Prostate gland (tissue), 2 donors: ENCODE measurements at regions not wholly inside any gene's neighbourhood (a gene's known extent, or its start where the extent isn't known, plus 50 kb on each side); places are given as distances from the start of the nearest gene placed in this dataset.

Experiments
- DNase-seq: peaks from one replicate; pipeline ENCODE4 v3.0.0-alpha.2; 2019; ENCODE audit warnings: low spot score
- H3K27ac ChIP-seq, 2 donors: fragments of 200-600 bp; sonication (generic); 2 replicates each; pipeline ENCODE4 v1.5.1; 2017 to 2019
- H3K27me3 ChIP-seq: fragments of 200-600 bp; sonication (generic); replicated peaks from 2 replicates; pipeline ENCODE4 v1.5.1; 2019; ENCODE audit not compliant: insufficient read depth
- H3K36me3 ChIP-seq, 2 donors: fragments of 200-600 bp; sonication (generic); 1 replicate in 1 of 2; 2 replicates in 1 of 2; pipeline versions ENCODE4 v1.5.1 to v1.8.1; 2017 to 2019
- H3K4me1 ChIP-seq: fragments of 200-600 bp; sonication (generic); replicated peaks from 2 replicates; pipeline ENCODE4 v1.5.1; 2019
- H3K4me3 ChIP-seq, 2 donors: fragments of 200-600 bp; sonication (generic); 2 replicates each; pipeline ENCODE4 v1.5.1; 2017 to 2019
- H3K9me3 ChIP-seq: fragments of 200-600 bp; sonication (generic); 2 replicates; pipeline ENCODE4 v1.5.1; 2017
- CTCF ChIP-seq, 4 experiments: fragments of 200-600 bp in 2 of 4; fragments of 450-650 bp in 2 of 4; sonication (generic) in 2 of 4; IDR thresholded peaks; 1 replicate in 3 of 4; 2 replicates in 1 of 4; pipeline ENCODE4 v1.5.1; 2016 to 2019; ENCODE audit warnings: antibody characterized with exemption in 4 of 4, mild to moderate bottlenecking in 2 of 4, moderate library complexity in 2 of 4
- POLR2A ChIP-seq: fragments of 450-650 bp; IDR thresholded peaks from one replicate; pipeline ENCODE4 v1.6.1; 2016; ENCODE audit warnings: antibody characterized with exemption, mild to moderate bottlenecking
- POLR2AphosphoS5 ChIP-seq: sonication (generic); formaldehyde crosslinking; IDR thresholded peaks from one replicate; pipeline ENCODE4 v1.6.1; 2017; ENCODE audit warnings: antibody characterized with exemption
- WGBS: methylation state at CpG from one replicate; pipeline ENCODE4 v1.1.5; 2018; 5-methylcytosine and 5-hydroxymethylcytosine counted together
- intact Hi-C: fragments of 100-400 bp; cut with DNase I; formaldehyde crosslinking; loops from one replicate; pipeline ENCODE4 v1.14.2; 2022

DNA sequence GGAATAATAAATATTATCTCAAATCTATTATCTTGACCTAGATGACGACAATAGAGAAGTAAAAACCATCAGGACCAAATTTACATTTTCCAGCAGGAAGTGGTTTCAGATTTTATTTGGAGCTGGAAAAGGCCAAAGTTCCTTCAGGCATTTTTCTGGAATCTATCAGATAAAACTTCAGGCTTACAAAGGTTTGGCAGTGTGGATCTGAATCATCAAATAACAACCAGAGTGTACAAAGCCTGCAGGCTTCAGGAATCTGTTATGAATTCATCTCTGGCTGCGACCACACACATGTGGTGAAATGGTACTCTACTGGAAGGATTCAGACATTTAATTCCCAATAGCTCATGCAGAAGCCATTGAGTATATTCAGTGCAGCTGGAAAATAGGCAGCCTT lies 726.4 kb upstream of the GRAMD2B start:
- TF ChIP-seq POLR2AphosphoS5 (no peak), POLR2A (no peak), CTCF (IDR thresholded peaks at IDR 0.05) (no peak)
- DNase-seq = no peak
- Histone ChIP-seq H3K4me3 (no peak overlapping the region), H3K36me3 (no peaks in the 10 kb centered on the region), H3K27ac (no peak overlapping the region), H3K9me3 (no peaks in the 10 kb centered on the region), H3K27me3 (no peaks in the 10 kb centered on the region), H3K4me1 (no peaks in the 10 kb centered on the region)
- WGBS = 39% methylated on average over 2 of the region's 2 CpGs
- intact Hi-C loops = no loop called here

DNA sequence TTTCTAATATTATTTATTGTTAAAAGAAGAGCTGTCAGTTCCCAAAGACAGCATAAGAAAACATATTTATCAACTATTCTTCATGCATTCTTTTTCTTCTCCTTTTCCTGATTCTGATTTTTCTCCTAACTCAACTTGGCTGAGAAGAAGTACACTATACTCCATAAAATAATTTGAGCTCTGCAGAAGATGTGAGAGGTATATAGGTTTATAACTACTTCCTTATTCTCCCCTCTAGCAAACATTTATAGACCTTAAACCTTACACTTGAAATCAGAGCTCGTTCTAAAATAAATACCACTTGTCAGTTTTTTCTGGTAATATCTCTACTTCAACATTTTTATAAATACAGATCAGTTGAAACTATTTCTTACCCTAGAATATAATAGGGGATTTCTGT lies 724.8 kb upstream of the GRAMD2B start:
- 35% methylated on average over 1 of the region's 1 CpG for WGBS

DNA sequence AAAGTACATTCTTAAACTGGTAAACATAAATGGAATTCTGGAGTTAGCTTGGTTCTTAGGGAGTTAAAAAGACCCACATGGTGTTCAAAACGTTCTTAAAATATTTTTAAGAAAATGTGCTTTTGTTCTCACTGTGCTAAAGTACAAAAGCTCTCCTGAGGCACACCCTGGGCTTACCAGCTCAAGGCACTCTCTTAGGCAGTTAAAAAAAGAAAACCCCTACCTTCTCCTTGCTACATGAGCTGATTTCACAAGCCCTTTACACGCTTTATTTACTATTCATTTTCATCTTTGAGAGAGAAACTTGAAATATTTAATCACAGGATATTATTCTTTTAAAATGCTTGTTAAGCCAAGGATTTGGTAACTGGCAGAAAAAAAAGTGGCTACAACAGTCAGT lies 723.3 kb upstream of the GRAMD2B start:
- TF ChIP-seq CTCF (IDR thresholded peaks at IDR 0.05) (no peak), POLR2A (no peak), POLR2AphosphoS5 (no peak)
- intact Hi-C loops = no loop called here
- WGBS = 20% methylated on average over 2 of the region's 2 CpGs
- Histone ChIP-seq H3K9me3 (no peaks in the 10 kb centered on the region), H3K27me3 (no peaks in the 10 kb centered on the region), H3K27ac (no peak overlapping the region), H3K4me1 (no peaks in the 10 kb centered on the region), H3K4me3 (no peak overlapping the region), H3K36me3 (no peaks in the 10 kb centered on the region)
- DNase-seq = no peak

More for the DNA sequence above, 724.8 kb upstream of the GRAMD2B start:
- H3K9me3 ChIP-seq = no peaks in the 10 kb centered on the region
- no peaks in the 10 kb centered on the region for H3K36me3 ChIP-seq
- no peaks in the 10 kb centered on the region for H3K4me1 ChIP-seq
- TF ChIP-seq CTCF (IDR thresholded peaks at IDR 0.05) (no peak), POLR2A (no peak), POLR2AphosphoS5 (no peak)
- no peak for DNase-seq
- no peaks in the 10 kb centered on the region for H3K27me3 ChIP-seq
- intact Hi-C loops = no loop called here
- H3K4me3 ChIP-seq = no peak overlapping the region
- no peak overlapping the region for H3K27ac ChIP-seq

DNA sequence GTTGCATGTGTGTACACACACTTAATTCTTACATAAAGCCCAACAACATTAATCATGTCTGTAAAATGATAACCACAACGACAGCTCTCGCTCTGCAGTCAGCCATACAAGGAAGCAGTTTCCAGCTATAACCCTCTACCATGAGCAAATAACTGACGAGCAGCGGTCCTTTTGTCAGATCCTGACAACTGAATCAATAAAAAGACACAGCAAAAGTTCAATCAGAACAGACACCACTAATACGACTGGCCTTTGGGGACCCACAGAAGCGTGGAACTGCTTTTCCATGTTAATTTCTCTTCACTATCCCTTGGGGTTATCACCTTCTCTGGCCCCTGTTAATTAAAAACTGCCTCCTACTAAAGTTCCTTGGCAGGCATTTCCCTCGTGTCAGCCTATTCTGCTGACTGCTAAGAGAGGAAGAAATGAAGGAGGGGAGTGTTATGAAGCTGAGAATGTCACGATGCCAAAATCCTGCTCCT lies 722.8 kb upstream of the GRAMD2B start:
- Histone ChIP-seq H3K9me3 (no peaks in the 10 kb centered on the region), H3K27me3 (no peaks in the 10 kb centered on the region), H3K36me3 (no peaks in the 10 kb centered on the region), H3K27ac (no peak overlapping the region), H3K4me1 (no peaks in the 10 kb centered on the region), H3K4me3 (no peak overlapping the region)
- WGBS = 20% methylated on average over 8 of the region's 8 CpGs
- TF ChIP-seq POLR2A (no peak), CTCF (IDR thresholded peaks at IDR 0.05) (no peak), POLR2AphosphoS5 (no peak)
- intact Hi-C loops = no loop called here
- DNase-seq = no peak

DNA sequence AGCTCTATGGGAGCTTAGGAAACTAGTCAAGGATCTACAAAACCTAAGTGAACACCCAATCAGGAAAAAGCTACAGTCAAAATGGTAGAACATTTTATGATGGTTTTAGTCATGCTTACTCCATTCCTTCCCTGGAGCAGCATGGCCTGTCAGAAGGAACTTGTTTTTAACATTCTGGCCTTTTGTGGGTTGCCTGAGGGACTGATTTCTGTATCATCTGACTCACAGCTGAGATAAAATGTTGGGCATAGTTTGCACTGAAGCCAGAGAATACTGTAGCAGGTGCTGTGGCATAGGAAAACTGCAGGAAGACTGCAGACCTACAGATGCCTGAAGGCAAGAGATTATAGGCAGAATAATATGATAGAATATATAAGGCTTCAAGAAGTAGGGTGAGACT lies 719.6 kb upstream of the GRAMD2B start:
- no peak overlapping the region for H3K27ac ChIP-seq
- no peak for DNase-seq
- intact Hi-C loops = no loop called here
- no peaks in the 10 kb centered on the region for H3K9me3 ChIP-seq
- TF ChIP-seq POLR2A (no peak), CTCF (IDR thresholded peaks at IDR 0.05) (no peak), POLR2AphosphoS5 (no peak)
- H3K36me3 ChIP-seq = no peaks in the 10 kb centered on the region
- no peak overlapping the region for H3K4me3 ChIP-seq
- H3K4me1 ChIP-seq = no peaks in the 10 kb centered on the region
- H3K27me3 ChIP-seq = no peaks in the 10 kb centered on the region
